Prostate gland (tissue), 2 donors: ENCODE measurements at regions not wholly inside any gene's neighbourhood (a gene's known extent, or its start where the extent isn't known, plus 50 kb on each side); places are given as distances from the start of the nearest gene placed in this dataset.

ENCODE experiments used
- CTCF ChIP-seq, 4 experiments: fragments of 200-600 bp in 2 of 4; fragments of 450-650 bp in 2 of 4; sonication (generic) in 2 of 4; IDR thresholded peaks; 1 replicate in 3 of 4; 2 replicates in 1 of 4; pipeline ENCODE4 v1.5.1; 2016 to 2019; ENCODE audit warnings: antibody characterized with exemption in 4 of 4, mild to moderate bottlenecking in 2 of 4, moderate library complexity in 2 of 4
- POLR2A ChIP-seq: fragments of 450-650 bp; IDR thresholded peaks from one replicate; pipeline ENCODE4 v1.6.1; 2016; ENCODE audit warnings: antibody characterized with exemption, mild to moderate bottlenecking
- POLR2AphosphoS5 ChIP-seq: sonication (generic); formaldehyde crosslinking; IDR thresholded peaks from one replicate; pipeline ENCODE4 v1.6.1; 2017; ENCODE audit warnings: antibody characterized with exemption

GRCh38 chr13:47545201-47546024, 455.7 kb downstream of the SUCLA2 start:
- no peak for TF ChIP-seq CTCF (IDR thresholded peaks at IDR 0.05)
- no peak for TF ChIP-seq POLR2A
- no peak for TF ChIP-seq POLR2AphosphoS5
